H9 (cell line): ENCODE measurements at regions not wholly inside any gene's neighbourhood (a gene's known extent, or its start where the extent isn't known, plus 50 kb on each side); places are given as distances from the start of the nearest gene placed in this dataset.

ENCODE experiments used
- DNase-seq: peaks from one replicate; pipeline ENCODE4 v3.0.0-alpha.2; 2017
- H2AFZ ChIP-seq: one replicate; pipeline ENCODE4 v1.6.1; 2013; ENCODE audit warnings: mild to moderate bottlenecking, low read length, control low read depth, moderate library complexity
- H2AK5ac ChIP-seq: 2 replicates; pipeline ENCODE4 v1.6.1; 2013; ENCODE audit warnings: low read length, control low read depth, mixed read lengths; ENCODE audit not compliant: insufficient read length
- H2BK120ac ChIP-seq: one replicate; pipeline ENCODE4 v1.6.1; 2013; ENCODE audit warnings: low read depth, mild to moderate bottlenecking, low read length, control low read depth, inconsistent platforms; ENCODE audit not compliant: poor library complexity, severe bottlenecking
- H2BK12ac ChIP-seq: 2 replicates; pipeline ENCODE4 v1.6.1; 2013; ENCODE audit warnings: low read length, control low read depth, mixed read lengths, low read depth; ENCODE audit not compliant: insufficient read length
- H2BK15ac ChIP-seq: 2 replicates; pipeline ENCODE4 v1.6.1; 2013; ENCODE audit warnings: low read depth, low read length, control low read depth
- H2BK20ac ChIP-seq: one replicate; pipeline ENCODE4 v1.6.1; 2013; ENCODE audit warnings: low read depth, mild to moderate bottlenecking, low read length, control low read depth, inconsistent platforms; ENCODE audit not compliant: poor library complexity, severe bottlenecking
- H2BK5ac ChIP-seq: 2 replicates; pipeline ENCODE4 v1.6.1; 2013; ENCODE audit warnings: low read length, control low read depth, mixed read lengths; ENCODE audit not compliant: insufficient read length
- H3K14ac ChIP-seq: 2 replicates; pipeline ENCODE4 v1.6.1; 2013; ENCODE audit warnings: low read length, control low read depth; ENCODE audit not compliant: insufficient read depth
- H3K18ac ChIP-seq: 2 replicates; pipeline ENCODE4 v1.6.1; 2013; ENCODE audit warnings: low read depth, mild to moderate bottlenecking, mixed read lengths, low read length, control low read depth; ENCODE audit not compliant: insufficient read length
- H3K23ac ChIP-seq: 2 replicates; pipeline ENCODE4 v1.6.1; 2013; ENCODE audit warnings: low read length, control low read depth, mixed read lengths, low read depth; ENCODE audit not compliant: insufficient read length
- H3K23me2 ChIP-seq: 2 replicates; pipeline ENCODE4 v1.6.1; 2013; ENCODE audit warnings: low read depth, mild to moderate bottlenecking, mixed read lengths, low read length, control low read depth; ENCODE audit not compliant: insufficient read length, poor library complexity, severe bottlenecking
- H3K27ac ChIP-seq: 2 replicates; pipeline ENCODE4 v1.5.1; 2013; ENCODE audit warnings: low read length, control low read depth, mixed read lengths, low read depth; ENCODE audit not compliant: insufficient read length
- H3K27me3 ChIP-seq: 2 replicates; pipeline ENCODE4 v1.6.1; 2013; ENCODE audit warnings: low read length, control low read depth, inconsistent platforms; ENCODE audit not compliant: insufficient read depth
- H3K4ac ChIP-seq: 2 replicates; pipeline ENCODE4 v1.6.1; 2013; ENCODE audit warnings: low read depth, mild to moderate bottlenecking, control low read depth, inconsistent platforms, low read length, moderate library complexity
- H3K4me1 ChIP-seq: 2 replicates; pipeline ENCODE4 v1.6.1; 2013; ENCODE audit warnings: low read length, control low read depth, inconsistent platforms; ENCODE audit not compliant: insufficient read depth
- H3K4me2 ChIP-seq: 2 replicates; pipeline ENCODE4 v1.6.1; 2013; ENCODE audit warnings: low read length, control low read depth, mixed read lengths; ENCODE audit not compliant: insufficient read length, insufficient read depth
- H3K56ac ChIP-seq: 2 replicates; pipeline ENCODE4 v1.6.1; 2013; ENCODE audit warnings: low read depth, mild to moderate bottlenecking, mixed read lengths, low read length, control low read depth; ENCODE audit not compliant: insufficient read length
- H3K79me1 ChIP-seq: 2 replicates; pipeline ENCODE4 v1.6.1; 2013; ENCODE audit warnings: low read depth, mild to moderate bottlenecking, moderate library complexity, low read length, control low read depth, inconsistent platforms; ENCODE audit not compliant: insufficient read depth, poor library complexity, severe bottlenecking
- H3K79me2 ChIP-seq: 2 replicates; pipeline ENCODE4 v1.6.1; 2013; ENCODE audit warnings: low read length, control low read depth, inconsistent platforms; ENCODE audit not compliant: insufficient read depth
- H3K9ac ChIP-seq: 2 replicates; pipeline ENCODE4 v1.6.1; 2013; ENCODE audit warnings: low read length, control low read depth, mixed read lengths; ENCODE audit not compliant: insufficient read length; ENCODE audit errors: extremely low read depth
- H3K9me3 ChIP-seq: one replicate; pipeline ENCODE4 v1.6.1; 2013; ENCODE audit warnings: low read depth, low read length, inconsistent platforms; ENCODE audit not compliant: control insufficient read depth
- H3T11ph ChIP-seq: one replicate; pipeline ENCODE4 v1.6.1; 2013; ENCODE audit warnings: mild to moderate bottlenecking, low read length, control low read depth, inconsistent platforms
- H4K20me1 ChIP-seq: one replicate; pipeline ENCODE4 v1.6.1; 2013; ENCODE audit not compliant: control insufficient read depth, insufficient read length, insufficient read depth
- H4K5ac ChIP-seq: 2 replicates; pipeline ENCODE4 v1.6.1; 2013; ENCODE audit warnings: low read depth, mild to moderate bottlenecking, mixed read lengths, low read length, control low read depth; ENCODE audit not compliant: insufficient read length
- H4K8ac ChIP-seq: replicated peaks from 2 replicates; pipeline ENCODE4 v1.6.1; 2013; ENCODE audit warnings: low read length, control low read depth, mixed read lengths, low read depth; ENCODE audit not compliant: insufficient read length
- H4K91ac ChIP-seq: 2 replicates; pipeline ENCODE4 v1.6.1; 2013; ENCODE audit warnings: low read depth, mild to moderate bottlenecking, moderate library complexity, mixed read lengths, low read length, control low read depth; ENCODE audit not compliant: insufficient read length
- H3K27ac Mint-ChIP-seq, 3 experiments: 2 replicates in 2 of 3; 3 replicates in 1 of 3; pipeline ENCODE4 v1.8.0; 2020 to 2021; ENCODE audit warnings: mixed read lengths in 3 of 3, mild to moderate bottlenecking in 1 of 3, moderate library complexity in 1 of 3
- H3K27me3 Mint-ChIP-seq: 2 replicates; pipeline ENCODE4 v1.8.0; 2021; ENCODE audit warnings: low read depth, mild to moderate bottlenecking, moderate library complexity, mixed read lengths
- H3K36me3 Mint-ChIP-seq, 3 experiments: 2 replicates in 2 of 3; 3 replicates in 1 of 3; pipeline ENCODE4 v1.8.0; 2020 to 2021; ENCODE audit warnings: low read depth in 3 of 3, mixed read lengths in 3 of 3; ENCODE audit not compliant: insufficient read depth in 1 of 3
- H3K4me1 Mint-ChIP-seq, 2 experiments: 2 replicates each; pipeline ENCODE4 v1.8.0; 2020; ENCODE audit warnings: mixed read lengths in 2 of 2
- H3K4me3 Mint-ChIP-seq, 2 experiments: 2 replicates in 1 of 2; 3 replicates in 1 of 2; pipeline ENCODE4 v1.8.0; 2020 to 2021; ENCODE audit warnings: mild to moderate bottlenecking in 2 of 2, mixed read lengths in 2 of 2, moderate library complexity in 1 of 2
- H3K9me3 Mint-ChIP-seq, 2 experiments: 2 replicates in 1 of 2; 3 replicates in 1 of 2; pipeline ENCODE4 v1.8.0; 2020; ENCODE audit warnings: mild to moderate bottlenecking in 2 of 2, mixed read lengths in 2 of 2, moderate library complexity in 1 of 2
- CTCF ChIP-seq: fragments of 200-600 bp; sonication (generic); conservative IDR thresholded peaks from 3 replicates; pipeline ENCODE4 v1.8.0; 2021; ENCODE audit warnings: antibody characterized with exemption, mild to moderate bottlenecking
- WGBS: extraction: QIAGEN DNeasy Blood & Tissue Kit; methylation state at CpG from one replicate; pipeline ENCODE4 v1.1.7; 2013; ENCODE audit warnings: missing lambda C conversion rate, low lambda C conversion rate, mixed read lengths; ENCODE audit not compliant: insufficient read length; ENCODE audit errors: extremely low coverage; 5-methylcytosine and 5-hydroxymethylcytosine counted together

GRCh38 chr6:82492134-82492533 is 128.5 kb downstream of the TPBG start:
- no peak for DNase-seq
- H3K18ac ChIP-seq = no peak overlapping the region
- H3T11ph ChIP-seq = no peak overlapping the region
- Mint-ChIP-seq H3K36me3 (peaks cover 8 to 23% (median 11%) of the 10 kb centered on the region in 3 experiments; a peak in 6 of 7 replicates), H3K4me1 (peaks cover 16 to 20% of the 10 kb centered on the region in 2 experiments), H3K27ac (peak overlapping the region in 2 of 3 experiments; percentile 15 to 49; a peak in 3 of 7 replicates), H3K9me3 (peaks cover 22 to 24% of the 10 kb centered on the region in 2 experiments; a peak in 4 of 5 replicates), H3K27me3 (no peaks in the 10 kb centered on the region), H3K4me3 (no peak overlapping the region)
- H3K4me1 ChIP-seq = no peaks in the 10 kb centered on the region; the same call in 1 of the 2 replicates
- H4K8ac ChIP-seq = no peak overlapping the region
- H2BK12ac ChIP-seq = no peak overlapping the region
- H3K9ac ChIP-seq = no peak overlapping the region
- 100% methylated on average over 1 of the region's 2 CpGs for WGBS
- H3K23me2 ChIP-seq = no peaks in the 10 kb centered on the region
- H3K4me2 ChIP-seq = no peak overlapping the region
- TF ChIP-seq CTCF = no peak
- no peak overlapping the region for H2BK5ac ChIP-seq
- H3K27ac ChIP-seq = peak overlapping the region; percentile 11
- no peak overlapping the region for H2AK5ac ChIP-seq
- H4K5ac ChIP-seq = no peak overlapping the region
- H3K23ac ChIP-seq = no peak overlapping the region
- H3K9me3 ChIP-seq = peaks cover 6% of the 10 kb centered on the region
- no peak overlapping the region for H2AFZ ChIP-seq
- no peaks in the 10 kb centered on the region for H4K20me1 ChIP-seq
- no peaks in the 10 kb centered on the region for H3K27me3 ChIP-seq
- H2BK120ac ChIP-seq = no peak overlapping the region
- no peak overlapping the region for H4K91ac ChIP-seq
- no peak overlapping the region for H3K4ac ChIP-seq
- no peaks in the 10 kb centered on the region for H3K79me1 ChIP-seq
- H3K79me2 ChIP-seq = no peaks in the 10 kb centered on the region
- no peak overlapping the region for H3K14ac ChIP-seq
- H2BK20ac ChIP-seq = no peak overlapping the region
- no peak overlapping the region for H2BK15ac ChIP-seq
- no peak overlapping the region for H3K56ac ChIP-seq
